HPDE6-E6E7 (cell line): ENCODE measurements at regions not wholly inside any gene's neighbourhood (a gene's known extent, or its start where the extent isn't known, plus 50 kb on each side); places are given as distances from the start of the nearest gene placed in this dataset.
A peak's percentile ranks its signal among the peaks of the same experiment; 100 is the strongest.
"Not testable (repeated sequence)": the region's sequence is repeated elsewhere in the genome, so short reads cannot be mapped to it uniquely, and the experiment has no call there.

Source experiments
- DNase-seq: peaks from one replicate; pipeline ENCODE4 v3.0.0; 2011; ENCODE audit warnings: missing footprints; ENCODE audit errors: extremely low spot score

DNA sequence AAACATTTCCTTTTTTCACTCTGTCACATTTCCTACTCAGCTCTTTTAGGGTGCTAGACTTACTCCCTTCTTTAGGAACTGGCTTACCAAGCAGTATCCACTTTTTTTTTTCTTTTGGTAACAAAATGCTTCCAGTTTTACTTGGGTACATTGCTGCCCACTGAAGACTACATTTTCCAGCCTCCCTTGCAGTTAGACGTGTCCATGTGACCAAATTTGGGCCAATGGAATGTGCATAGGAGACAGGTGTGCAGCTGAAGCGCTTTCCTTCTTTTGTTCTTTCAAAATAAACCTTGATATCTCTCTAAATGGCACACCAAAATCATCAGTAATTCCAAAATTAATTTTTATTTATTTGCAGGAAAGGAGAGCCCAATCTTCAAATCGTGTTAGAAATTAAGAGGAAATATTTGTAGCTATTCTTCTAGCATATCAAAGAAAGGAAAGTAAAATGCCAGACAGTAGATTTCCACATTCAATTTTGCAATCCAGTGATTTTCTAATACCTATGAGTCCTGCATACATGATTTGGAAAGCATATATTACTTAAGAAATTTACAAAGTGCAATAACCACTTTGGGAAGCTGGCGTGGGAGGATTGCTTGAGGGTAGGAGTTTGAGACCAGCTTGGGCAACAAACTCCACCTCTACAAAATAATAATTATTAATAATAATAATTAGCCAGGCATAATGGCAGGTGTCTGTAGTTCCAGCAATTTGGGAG is 422.0 kb upstream of the FRG2C start:
- no peak for DNase-seq

DNA sequence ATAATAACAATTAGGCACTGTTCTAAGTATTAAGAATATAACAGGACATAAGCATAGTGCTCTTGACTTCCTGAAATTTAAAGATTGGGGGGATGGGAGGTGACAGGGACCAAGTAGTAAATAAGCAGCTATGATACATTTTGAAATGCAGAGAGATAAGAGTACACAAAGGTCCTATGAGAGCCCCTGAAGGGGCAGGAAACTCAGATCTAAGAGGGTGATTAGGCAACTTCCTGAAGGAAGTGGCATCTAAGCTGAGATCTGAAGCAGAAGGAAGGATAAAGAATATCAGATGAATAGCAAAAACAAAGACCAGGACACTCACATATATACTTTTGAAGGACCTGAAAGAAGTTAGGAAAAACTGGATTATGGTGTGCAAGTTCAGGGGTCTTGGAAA is 415.2 kb upstream of the FRG2C start:
- no peak for DNase-seq

DNA sequence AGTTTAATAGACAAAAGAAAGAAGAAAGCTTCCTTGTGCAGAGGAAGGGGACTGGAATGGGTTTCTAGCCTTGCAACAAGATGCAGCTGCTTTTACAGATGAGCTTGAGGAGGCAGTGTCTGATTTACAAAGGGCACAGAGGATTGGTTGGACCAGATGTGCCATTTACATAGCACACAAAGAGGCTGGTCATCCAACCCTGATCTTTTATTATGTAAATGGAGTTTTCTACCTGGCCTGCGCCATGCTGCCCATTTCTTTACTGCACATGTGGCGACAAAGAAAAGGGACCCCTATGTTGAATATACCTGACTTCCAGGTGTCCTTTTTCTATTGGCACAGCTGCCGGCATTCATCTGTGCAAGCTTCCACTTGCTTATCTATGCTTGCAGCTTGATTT is 409.4 kb upstream of the FRG2C start:
- DNase-seq = no peak

DNA sequence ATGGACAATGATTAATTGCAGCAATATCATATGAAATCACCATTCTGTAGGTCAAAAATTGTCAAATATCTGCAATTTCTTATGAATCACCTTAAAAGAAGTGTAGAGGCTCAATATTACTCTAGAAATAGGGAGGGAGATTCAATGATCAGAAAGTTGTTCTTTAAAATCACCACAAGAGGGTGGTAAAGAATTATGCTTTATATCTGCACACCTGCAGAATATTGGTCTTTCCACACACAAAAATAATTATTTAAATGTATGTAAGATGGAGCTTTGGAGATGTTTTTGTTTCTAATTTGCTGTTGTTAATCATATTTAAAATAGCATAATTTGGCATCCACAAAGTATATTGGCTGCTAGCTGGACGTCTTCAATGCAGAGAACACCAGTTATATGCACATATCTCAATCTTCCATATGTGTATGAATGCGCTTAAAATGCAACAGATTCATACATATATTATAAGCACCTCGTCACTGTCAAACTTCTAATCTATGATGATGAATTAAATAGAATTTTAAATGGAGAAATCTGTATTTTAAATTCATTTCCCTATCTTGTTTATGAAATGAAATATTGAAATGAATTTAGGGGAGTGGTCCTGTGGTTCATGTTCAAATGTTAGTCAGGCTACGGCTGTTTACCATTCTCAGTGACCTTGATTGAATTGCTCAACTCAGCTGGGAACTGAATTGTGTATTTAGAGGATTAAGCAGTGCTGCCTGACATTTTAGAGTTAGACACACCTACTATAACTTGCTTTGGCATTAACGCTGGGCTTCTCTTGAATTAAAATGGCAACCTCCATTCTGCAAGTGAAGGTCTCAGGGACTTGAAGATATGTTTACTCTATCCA is 405.1 kb upstream of the FRG2C start:
- DNase-seq = not testable (repeated sequence)

DNA sequence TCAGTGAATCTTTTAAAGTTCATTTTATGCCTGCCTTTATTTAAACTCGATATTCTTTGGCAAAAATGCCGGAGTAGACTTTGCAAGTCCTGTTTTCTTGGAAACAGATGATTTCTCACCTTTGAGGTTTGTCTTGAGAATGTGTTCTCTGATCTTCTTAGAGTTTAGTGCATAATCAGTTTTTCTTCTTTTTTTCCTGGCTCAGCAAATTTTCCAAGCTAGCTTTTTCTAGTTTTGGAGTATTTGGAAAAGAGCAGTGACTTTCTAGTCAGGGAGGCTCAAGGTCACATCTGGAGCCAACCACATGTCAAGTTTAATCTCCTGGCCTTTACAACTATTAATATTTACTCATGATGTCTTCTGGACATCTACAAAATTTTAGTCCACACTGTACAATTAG is 403.2 kb upstream of the FRG2C start:
- not testable (repeated sequence) for DNase-seq

DNA sequence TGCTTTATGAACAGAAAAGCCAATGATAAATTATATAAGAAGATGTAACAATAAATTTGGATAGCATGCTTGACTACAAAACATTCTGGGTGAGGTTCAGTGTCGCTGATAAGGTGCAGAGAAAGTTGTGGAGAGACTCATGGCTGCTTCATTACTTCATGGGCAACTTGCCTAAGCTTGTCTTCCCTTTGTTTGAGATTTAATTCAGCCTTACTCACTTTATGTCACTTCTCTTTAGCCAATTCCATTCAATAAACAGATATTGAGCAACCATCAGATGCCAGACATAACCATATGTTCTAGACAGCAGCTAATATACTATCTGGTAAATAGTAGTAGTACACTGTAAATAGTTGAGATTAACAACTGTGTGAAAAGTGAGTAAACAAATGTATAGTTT is 401.5 kb upstream of the FRG2C start:
- no peak for DNase-seq

DNA sequence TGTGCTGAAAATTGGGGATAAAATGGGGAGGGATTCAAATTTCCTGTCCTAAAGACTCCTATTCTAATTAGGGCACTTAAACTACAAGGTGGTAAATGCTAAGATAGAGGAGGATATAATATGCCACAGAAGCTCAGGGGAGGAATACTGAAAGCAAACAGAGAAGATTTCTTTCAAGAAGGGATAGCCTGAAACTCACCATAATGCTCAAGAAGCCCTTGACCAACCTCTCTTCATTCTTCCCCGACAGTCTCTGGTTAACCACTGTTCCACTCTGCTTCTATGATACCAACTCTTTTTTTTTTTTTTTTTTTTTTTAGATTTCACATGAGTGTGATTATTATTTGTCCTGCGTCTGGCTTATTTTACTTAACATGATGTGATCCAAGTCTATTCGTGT is 398.2 kb upstream of the FRG2C start:
- DNase-seq = no peak

DNA sequence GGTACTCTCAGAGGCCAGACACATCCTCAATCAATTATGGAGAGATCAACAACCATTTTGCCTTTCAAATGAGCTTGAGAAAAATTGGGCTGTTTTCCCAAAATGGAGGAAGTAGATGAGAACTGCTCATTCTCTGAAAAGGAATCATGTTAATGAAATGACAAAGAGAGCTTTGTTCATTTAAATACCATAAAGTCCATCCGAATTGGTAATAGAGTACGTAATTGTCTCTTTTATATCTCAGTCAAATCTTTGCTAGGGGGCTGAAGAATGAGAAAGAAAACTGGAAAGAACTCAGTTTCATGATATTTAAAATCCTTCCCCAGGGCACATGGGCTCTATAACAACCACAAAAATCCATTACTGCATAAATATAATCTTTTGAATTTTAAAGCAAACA is 395.6 kb upstream of the FRG2C start:
- not testable (repeated sequence) for DNase-seq

DNA sequence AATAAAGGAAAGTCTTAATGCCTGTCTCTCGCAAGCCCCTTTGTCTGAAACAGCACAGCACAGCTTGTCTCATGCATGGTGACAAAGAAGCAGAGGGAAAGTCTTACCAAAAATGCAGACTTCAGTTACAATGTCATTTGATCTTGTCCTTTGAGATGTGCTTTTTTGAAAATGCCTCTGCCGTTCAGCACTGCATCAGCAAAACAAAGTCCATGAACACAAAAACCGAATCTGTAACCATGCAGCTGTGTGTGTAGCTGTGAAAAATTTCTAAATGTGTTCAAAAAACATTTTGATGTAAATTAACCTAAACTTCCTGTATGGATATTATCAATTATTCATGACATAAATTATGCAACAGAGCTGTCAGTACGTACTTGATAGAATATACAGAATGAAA is 391.9 kb upstream of the FRG2C start:
- not testable (repeated sequence) for DNase-seq

DNA sequence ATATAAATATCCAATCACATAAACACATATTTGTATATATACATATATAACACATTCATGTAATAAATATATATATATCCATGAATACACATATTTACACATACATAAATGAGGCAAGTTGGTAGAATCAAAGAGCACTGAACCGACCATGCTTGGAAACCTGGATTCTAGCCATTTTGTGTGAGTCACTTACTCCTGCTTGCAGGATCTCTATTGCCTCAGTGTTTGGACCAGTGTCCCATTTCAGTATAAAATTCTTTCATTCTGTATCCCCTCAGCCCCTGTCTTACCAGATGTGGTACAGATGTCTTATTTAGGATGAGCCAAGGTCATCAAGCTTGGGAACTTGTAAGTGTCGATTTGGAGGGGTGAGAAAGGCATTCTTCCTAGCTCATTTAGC is 391.4 kb upstream of the FRG2C start:
- DNase-seq = no peak

DNA sequence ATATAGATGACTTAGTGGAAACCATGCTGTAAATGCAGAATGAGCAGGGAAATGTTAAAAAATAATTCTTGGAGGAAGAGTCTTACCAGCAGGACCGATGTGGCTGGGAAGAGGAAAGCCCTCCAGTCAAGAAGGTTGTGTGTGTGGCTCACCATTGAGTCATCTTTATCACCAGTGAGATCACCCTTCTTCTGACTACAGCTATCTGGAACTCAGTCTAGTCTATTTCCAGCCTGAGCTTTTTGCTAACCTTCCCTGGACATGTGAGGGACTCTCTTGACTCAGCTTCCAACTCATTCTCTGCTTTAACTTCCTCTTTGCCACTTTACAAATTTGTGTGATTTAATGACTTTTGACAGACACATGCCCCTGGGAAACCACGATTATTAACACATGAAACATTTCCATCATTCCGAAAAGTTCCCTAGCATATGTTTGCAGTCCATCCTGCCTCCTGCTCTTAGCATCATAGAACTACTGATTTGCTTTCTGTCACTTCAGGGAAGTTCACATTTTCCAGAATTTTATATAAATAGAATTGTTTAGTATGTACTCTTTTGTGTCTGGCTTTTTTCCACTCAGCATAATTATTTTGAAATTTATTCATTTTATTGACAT is 378.5 kb upstream of the FRG2C start:
- peak; percentile 0 for DNase-seq

DNA sequence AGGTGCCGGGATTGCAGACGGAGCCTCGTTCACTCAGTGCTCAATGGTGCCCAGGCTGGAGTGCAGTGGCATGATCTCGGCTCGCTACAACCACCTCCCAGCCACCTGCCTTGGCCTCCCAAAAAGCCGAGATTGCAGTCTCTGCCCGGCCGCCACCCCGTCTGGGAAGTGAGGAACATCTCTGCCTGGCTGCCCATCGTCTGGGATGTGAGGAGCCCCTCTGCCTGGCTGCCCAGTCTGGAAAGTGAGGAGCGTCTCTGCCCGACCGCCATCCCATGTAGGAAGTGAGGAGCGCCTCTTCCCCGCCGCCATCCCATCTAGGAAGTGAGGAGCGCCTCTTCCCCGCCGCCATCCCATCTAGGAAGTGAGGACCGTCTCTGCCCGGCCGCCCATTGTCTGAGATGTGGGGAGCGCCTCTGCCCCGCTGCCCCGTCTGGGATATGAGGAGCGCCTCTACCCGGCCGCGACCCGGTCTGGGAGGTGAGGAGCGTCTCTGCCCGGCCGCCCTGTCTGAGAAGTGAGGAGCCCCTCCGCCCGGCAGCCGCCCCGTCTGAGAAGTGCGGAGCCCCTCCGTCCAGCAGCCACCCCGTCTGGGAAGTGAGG is 375.1 kb upstream of the FRG2C start:
- DNase-seq = not testable (repeated sequence)

DNA sequence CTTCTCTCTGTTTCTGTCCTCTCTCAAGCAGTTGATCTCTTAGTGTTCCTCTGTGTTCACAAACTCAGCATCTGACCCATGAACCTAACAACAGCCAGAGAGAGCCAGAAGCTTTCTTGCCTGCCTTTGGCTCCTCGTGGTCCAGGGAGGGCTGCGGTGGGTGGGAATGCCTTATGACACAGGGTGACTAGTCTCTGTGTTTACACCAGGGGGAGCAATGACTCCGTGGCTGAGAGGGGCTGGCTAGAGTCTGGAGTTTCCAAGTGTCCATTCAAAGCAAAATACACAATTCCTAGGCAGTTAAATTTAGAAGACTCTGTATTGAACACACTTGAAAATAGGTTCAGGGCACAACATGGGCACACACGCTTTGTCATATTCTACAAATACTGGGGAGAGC is 370.0 kb upstream of the FRG2C start:
- DNase-seq = peak; percentile 0

DNA sequence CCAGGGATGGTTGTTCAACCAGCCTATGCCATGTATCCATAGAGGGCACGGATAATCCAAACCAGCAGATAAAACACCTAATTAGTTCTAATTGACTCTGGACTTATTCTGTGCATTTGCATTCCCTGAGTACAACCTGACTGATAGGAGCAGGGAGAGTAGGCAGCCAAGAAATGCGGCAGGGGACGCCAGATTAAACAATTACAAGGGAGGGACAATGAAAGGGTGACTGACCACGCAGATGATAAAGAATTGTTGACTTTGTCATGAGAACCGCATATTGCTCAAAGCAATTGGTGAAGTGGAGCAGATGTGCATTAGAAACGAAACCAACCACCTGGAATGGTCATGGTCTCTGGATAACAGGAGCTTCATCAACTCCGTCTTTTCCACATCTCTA is 369.1 kb upstream of the FRG2C start:
- DNase-seq = no peak

DNA sequence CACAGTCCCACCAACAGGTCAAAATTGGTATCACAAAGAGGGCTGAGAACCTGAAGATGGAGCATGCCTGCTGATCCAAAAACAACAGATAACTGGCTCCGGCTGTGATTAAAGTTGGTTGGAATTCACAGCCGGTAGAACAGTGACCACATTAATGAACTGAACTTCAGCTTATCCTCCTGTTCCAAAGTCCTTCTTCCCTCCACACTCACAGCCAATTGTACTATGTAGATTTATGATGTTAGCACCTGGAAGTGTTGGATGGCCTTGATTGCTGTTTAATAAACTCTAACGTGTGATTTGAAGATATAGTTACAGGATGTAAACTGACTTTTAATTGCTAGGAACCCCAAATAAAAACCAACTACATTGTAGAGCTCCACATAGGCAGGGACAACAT is 367.3 kb upstream of the FRG2C start:
- DNase-seq = no peak

DNA sequence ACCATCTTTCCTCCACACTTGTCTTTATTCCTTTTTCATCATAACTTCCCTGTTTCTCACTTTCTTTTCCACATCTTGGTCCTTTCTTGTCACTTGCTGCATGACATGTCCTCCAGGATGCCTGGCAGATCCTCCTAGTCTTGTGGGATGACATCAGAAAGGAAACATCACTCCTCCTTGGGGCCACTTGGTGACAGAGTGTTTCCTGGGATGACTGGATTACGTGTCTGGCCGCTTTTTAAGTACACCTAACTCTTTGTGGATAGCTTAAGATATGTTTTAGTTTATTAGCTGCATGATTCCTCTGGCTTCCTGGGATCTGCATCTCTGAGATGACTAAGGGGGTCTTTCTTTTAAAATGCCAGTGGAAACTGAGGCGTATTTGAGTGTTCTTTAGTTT is 363.5 kb upstream of the FRG2C start:
- no peak for DNase-seq

DNA sequence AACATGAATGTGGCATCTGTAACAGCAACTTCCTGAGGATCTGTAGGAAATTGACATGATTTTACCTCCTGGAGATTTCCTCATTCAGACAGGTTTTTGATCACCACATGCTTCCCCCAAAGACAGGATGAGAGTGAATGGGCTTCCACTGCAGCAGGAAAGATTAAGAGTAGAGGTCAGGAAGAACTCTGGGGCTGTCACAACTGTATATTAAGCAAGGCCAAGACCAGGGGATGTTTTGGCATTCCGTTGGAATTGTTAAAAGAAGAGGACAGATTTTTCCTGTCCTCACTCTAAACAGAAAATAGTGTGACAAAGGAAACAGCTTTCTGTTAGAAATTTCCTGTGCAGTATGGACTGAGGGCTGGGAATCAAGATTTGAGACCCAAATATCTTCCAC is 363.1 kb upstream of the FRG2C start:
- DNase-seq = not testable (repeated sequence)

DNA sequence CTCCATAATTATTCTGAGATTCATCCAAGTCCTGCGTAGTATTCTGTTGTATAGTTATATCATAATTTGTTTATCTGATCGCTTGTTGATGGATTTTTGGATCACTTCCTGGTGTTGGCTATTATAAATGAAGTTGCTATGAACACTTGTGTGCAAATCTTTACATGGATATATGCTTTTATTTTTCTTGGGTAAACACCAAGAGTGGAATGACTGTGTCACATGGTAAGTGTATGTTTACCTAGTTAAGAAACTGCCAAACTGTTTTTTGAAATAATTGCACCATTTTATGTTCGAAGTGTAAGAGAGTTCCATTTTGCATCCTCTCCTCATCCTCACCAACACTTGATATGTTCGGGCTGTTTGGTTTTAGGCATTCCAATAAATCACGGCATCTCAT is 360.4 kb upstream of the FRG2C start:
- no peak for DNase-seq

DNA sequence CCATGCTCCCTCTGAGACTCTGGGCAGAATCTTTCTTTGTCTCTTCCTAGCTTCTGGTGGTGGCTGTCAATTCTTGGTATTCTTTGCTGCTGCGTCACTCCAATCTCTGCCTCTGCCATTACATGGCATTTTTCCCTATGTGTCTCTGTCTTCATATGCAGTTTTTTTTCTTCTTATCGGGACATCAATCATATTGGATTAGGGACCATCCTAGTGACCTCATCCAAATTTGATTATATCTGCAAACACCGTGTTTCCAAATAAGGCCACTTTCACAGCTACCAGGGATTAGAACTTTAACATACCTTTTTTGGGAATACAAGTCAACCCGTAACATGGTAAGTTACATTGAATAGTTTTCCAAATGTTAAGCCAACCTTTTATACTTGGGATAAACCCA is 358.2 kb upstream of the FRG2C start:
- no peak for DNase-seq

DNA sequence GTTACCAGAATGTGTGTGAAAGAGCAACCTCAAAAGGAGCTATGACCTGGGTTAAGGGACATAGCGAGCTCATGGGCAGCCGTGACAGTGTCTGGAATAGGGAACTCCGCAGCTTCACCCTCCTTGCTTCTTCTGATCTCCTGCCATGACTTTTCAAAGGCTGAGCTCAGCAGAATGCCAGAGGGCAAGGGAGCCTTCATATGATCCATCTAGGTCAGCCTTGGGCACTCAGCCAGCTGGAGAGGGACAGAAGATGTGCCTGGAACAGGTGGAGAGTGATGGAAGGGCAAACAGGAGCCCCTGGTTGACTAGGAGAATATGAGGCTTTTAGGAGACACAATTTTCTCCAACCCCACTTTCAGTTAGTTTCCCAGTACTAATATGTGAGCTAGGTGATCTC is 352.8 kb upstream of the FRG2C start:
- not testable (repeated sequence) for DNase-seq

DNA sequence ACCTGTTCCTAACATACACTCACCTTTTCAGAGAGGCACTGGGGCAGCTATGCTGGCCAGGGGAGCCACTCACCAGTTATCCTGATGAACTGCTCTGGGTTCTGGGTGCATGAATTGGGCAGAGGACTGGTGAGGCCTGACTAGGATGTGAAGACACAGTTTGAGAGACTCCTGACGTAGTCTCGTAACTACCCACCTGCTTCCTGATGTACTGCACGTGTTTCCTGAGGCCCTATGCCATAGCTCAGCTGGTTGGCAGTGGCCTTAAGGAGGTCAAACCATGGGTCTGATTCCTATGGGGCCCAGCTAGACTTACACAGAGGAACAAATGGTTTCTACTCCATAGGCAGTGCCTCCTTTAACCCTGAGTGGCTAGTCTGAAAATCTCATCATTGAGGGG is 351.7 kb upstream of the FRG2C start:
- not testable (repeated sequence) for DNase-seq

DNA sequence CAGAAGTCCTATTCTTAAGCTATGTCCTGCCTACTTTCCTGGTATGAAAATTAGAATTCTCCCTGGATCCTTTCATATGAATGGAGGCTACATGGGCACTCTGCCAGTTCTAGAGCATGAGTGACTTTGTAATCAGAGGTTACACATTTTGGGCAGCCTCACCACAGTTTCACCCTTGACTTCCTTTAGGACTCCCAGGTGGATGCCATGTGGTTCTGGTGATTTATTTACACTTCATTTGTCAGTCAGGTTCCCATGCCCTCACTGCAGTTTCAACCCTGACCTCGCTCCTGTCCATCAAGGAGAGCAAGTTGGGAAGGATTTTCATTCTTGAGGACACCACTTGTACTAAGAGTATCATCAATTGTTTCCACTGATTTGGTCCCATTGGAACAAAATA is 344.4 kb upstream of the FRG2C start:
- not testable (repeated sequence) for DNase-seq
